Endothelial cell of umbilical vein (primary cell): ENCODE measurements at regions not wholly inside any gene's neighbourhood (a gene's known extent, or its start where the extent isn't known, plus 50 kb on each side); places are given as distances from the start of the nearest gene placed in this dataset.

Experiments
- BruUV-seq: library from RNA; stranded (reverse); fragments of 400-500 nt; replicated peaks from 2 replicates; lab custom pipeline; 2021; lab: Mats Ljungman, UMichigan
- CTCF ChIA-PET: fragments of 300-600, 350-600 bp; sonication (Branson Sonifier 250); formaldehyde crosslinking; loops from one replicate; lab custom pipeline; 2021; ENCODE audit warnings: antibody characterized with exemption, inconsistent platforms; lab: Charles Lee
- POLR2A ChIA-PET: fragments of 300-600, 350-600 bp; sonication (Branson Sonifier 250); formaldehyde crosslinking; loops from one replicate; lab custom pipeline; 2021; ENCODE audit warnings: antibody characterized with exemption, inconsistent platforms; lab: Charles Lee
- DNase-seq: peaks from one replicate; pipeline ENCODE4 v3.0.0-alpha.2; 2011; ENCODE audit warnings: low read depth, low spot score
- FAIRE-seq: peaks from 2 replicates; lab custom pipeline; 2011; peaks lifted over from hg19 to GRCh38; lab: Jason Lieb, UNC
- H2AFZ ChIP-seq: 2 replicates; pipeline ENCODE4 v1.6.0; 2012; ENCODE audit warnings: low read depth, low read length, control low read depth, inconsistent platforms
- H3K27ac ChIP-seq: 2 replicates; pipeline ENCODE4 v1.5.1; 2011; ENCODE audit warnings: low read depth, mild to moderate bottlenecking, control low read depth, low read length, moderate library complexity; ENCODE audit not compliant: insufficient read depth
- H3K27me3 ChIP-seq, 2 experiments: 2 replicates each; pipeline versions ENCODE4 v1.6.0 to v1.6.1; 2011; ENCODE audit warnings: low read length in 2 of 2, mixed read lengths in 1 of 2; ENCODE audit not compliant: control insufficient read depth in 2 of 2, insufficient read depth in 2 of 2
- H3K36me3 ChIP-seq, 2 experiments: 2 replicates in 1 of 2; 3 replicates in 1 of 2; pipeline ENCODE4 v1.5.1; 2011; ENCODE audit warnings: low read length in 2 of 2, mild to moderate bottlenecking in 1 of 2, moderate library complexity in 1 of 2; ENCODE audit not compliant: control insufficient read depth in 2 of 2, insufficient read depth in 2 of 2; ENCODE audit errors: extremely low read depth in 1 of 2
- H3K4me1 ChIP-seq: 3 replicates; pipeline ENCODE4 v1.5.1; 2011; ENCODE audit warnings: mild to moderate bottlenecking, low read length; ENCODE audit not compliant: control insufficient read depth, insufficient read depth; ENCODE audit errors: extremely low read depth
- H3K4me2 ChIP-seq: 2 replicates; pipeline ENCODE4 v1.6.1; 2011; ENCODE audit warnings: low read length, control low read depth, mixed read lengths; ENCODE audit not compliant: insufficient read depth
- H3K4me3 ChIP-seq, 3 experiments: fragments of 200-600 bp in 1 of 3; sonication (generic), shearing (Covaris generic) in 1 of 3; replicated peaks in 1 of 3; 2 replicates each; pipeline ENCODE4 v1.5.1; 2011 to 2016; ENCODE audit warnings: control low read depth in 3 of 3, low read length in 3 of 3, mild to moderate bottlenecking in 2 of 3, inconsistent platforms in 1 of 3, low read depth in 1 of 3, moderate library complexity in 1 of 3; ENCODE audit not compliant: insufficient read depth in 1 of 3
- H3K79me2 ChIP-seq: 2 replicates; pipeline ENCODE4 v1.6.0; 2012; ENCODE audit warnings: low read length, inconsistent platforms; ENCODE audit not compliant: control insufficient read depth, insufficient read depth
- H3K9ac ChIP-seq: replicated peaks from 2 replicates; pipeline ENCODE3; 2011; ENCODE audit warnings: low read length, control low read depth; ENCODE audit not compliant: insufficient read depth; ENCODE audit errors: extremely low read depth
- H3K9me1 ChIP-seq: replicated peaks from 3 replicates; pipeline ENCODE4 v1.6.0; 2011; ENCODE audit warnings: mild to moderate bottlenecking, low read length; ENCODE audit not compliant: control insufficient read depth, insufficient read depth; ENCODE audit errors: extremely low read depth
- H3K9me3 ChIP-seq: replicated peaks from 2 replicates; pipeline ENCODE4 v1.5.1; 2012; ENCODE audit warnings: low read length, inconsistent platforms; ENCODE audit not compliant: control insufficient read depth, insufficient read depth
- H4K20me1 ChIP-seq: replicated peaks from 2 replicates; pipeline ENCODE3; 2011; ENCODE audit warnings: mild to moderate bottlenecking, low read length; ENCODE audit not compliant: control insufficient read depth, insufficient read depth; ENCODE audit errors: extremely low read depth
- EZH2 ChIP-seq: IDR thresholded peaks from 2 replicates; pipeline ENCODE4 v1.6.1; 2012; ENCODE audit warnings: borderline replicate concordance, low read depth, mild to moderate bottlenecking, moderate library complexity, low read length, inconsistent platforms; ENCODE audit not compliant: severe bottlenecking
- FOS ChIP-seq: IDR thresholded peaks from 2 replicates; pipeline ENCODE4 v1.6.1; 2011; ENCODE audit warnings: mild to moderate bottlenecking, low read length, moderate library complexity, borderline replicate concordance; ENCODE audit not compliant: insufficient read depth
- GATA2 ChIP-seq: IDR thresholded peaks from 2 replicates; pipeline ENCODE4 v1.7.0; 2011; ENCODE audit warnings: low read depth, mild to moderate bottlenecking, moderate library complexity, mixed read lengths, low read length; ENCODE audit not compliant: insufficient read length, insufficient read depth
- JUN ChIP-seq: IDR thresholded peaks from 2 replicates; pipeline ENCODE4 v1.6.1; 2011; ENCODE audit warnings: borderline replicate concordance, low read depth; ENCODE audit not compliant: insufficient read length, insufficient read depth
- MYC ChIP-seq: IDR thresholded peaks from one replicate; pipeline ENCODE4 v1.6.1; 2011; ENCODE audit warnings: mild to moderate bottlenecking, low read depth, low read length
- POLR2A ChIP-seq: IDR thresholded peaks from 2 replicates; pipeline ENCODE4 v1.6.1; 2012; ENCODE audit warnings: low read depth, mild to moderate bottlenecking, control low read depth, low read length
- POLR2AphosphoS5 ChIP-seq: IDR thresholded peaks from 2 replicates; pipeline ENCODE4 v1.6.1; 2012; ENCODE audit warnings: low read depth, mild to moderate bottlenecking, control low read depth, low read length, moderate library complexity; ENCODE audit not compliant: insufficient read depth
- dilution Hi-C: fragments of 300-500 bp; cut with MboI; formaldehyde crosslinking; loops from one replicate; pipeline ENCODE4 v1.15.0; 2019; ENCODE audit warnings: low sequenced_read_pairs; ENCODE audit not compliant: extremely low pct_ligation_motif_present
- intact Hi-C: fragments of 100-400 bp; cut with micrococcal nuclease; formaldehyde crosslinking; loops from one replicate; pipeline ENCODE4 v1.10.0; 2022
- TF ChIP-seq, protein P1 (sequence below): IDR thresholded peaks from 2 replicates; pipeline ENCODE4 v1.6.1; 2011; ENCODE audit not compliant: insufficient read depth, insufficient read length
- TF ChIP-seq, protein P2 (sequence below), 2 donors: IDR thresholded peaks; 1 replicate in 1 of 2; 2 replicates in 1 of 2; pipeline ENCODE4 v1.5.1; 2011; ENCODE audit warnings: low read length in 2 of 2, mild to moderate bottlenecking in 2 of 2, moderate library complexity in 2 of 2, control low read depth in 1 of 2, inconsistent platforms in 1 of 2, low read depth in 1 of 2; ENCODE audit not compliant: insufficient read depth in 1 of 2; ENCODE audit errors: extremely low read depth in 1 of 2

DNA sequence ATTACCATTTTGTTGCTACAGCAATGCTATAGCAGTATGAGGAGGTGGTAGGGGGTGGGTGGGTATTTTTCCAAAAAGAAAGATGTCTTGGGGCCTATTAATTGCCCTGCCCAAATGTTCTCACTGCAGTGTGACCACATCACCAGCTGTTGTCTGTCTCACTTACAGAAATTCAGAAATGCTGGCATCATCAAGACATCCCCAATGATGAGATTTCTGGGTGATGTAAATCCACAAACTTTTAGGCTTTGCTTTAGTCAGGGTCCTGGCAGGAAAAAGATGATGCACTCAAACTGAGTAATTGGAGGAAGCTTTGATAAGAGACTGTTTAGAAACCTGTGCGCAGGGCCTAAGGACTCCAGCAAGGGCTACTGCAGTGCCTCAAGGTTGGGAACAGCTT, 56.2 kb upstream of the OPN4 start:
- ChIA-PET POLR2A (no interaction called here), CTCF (interaction anchor here (1.8 kb wide), 1 partner anchor 13 kb away, joined by 6 read pairs; no protein-coding TSS in a partner anchor)
- Histone ChIP-seq H3K27ac (no peak overlapping the region), H3K4me3 (no peak overlapping the region), H3K79me2 (no peaks in the 10 kb centered on the region), H4K20me1 (no peaks in the 10 kb centered on the region), H3K4me1 (no peaks in the 10 kb centered on the region), H2AFZ (no peak overlapping the region), H3K9me1 (no peaks in the 10 kb centered on the region), H3K27me3 (peaks cover 0 to 2% of the 10 kb centered on the region in 2 experiments), H3K9me3 (no peaks in the 10 kb centered on the region), H3K9ac (no peak overlapping the region), H3K36me3 (no peaks in the 10 kb centered on the region), H3K4me2 (no peak overlapping the region)
- intact Hi-C loops (no loop called here), dilution Hi-C loops (no loop called here)
- FAIRE-seq (no peak), DNase-seq (no peak)
- TF ChIP-seq POLR2A = no peak
- no peak for TF ChIP-seq POLR2AphosphoS5
- TF ChIP-seq MYC = no peak
- TF ChIP-seq, protein P1, sequence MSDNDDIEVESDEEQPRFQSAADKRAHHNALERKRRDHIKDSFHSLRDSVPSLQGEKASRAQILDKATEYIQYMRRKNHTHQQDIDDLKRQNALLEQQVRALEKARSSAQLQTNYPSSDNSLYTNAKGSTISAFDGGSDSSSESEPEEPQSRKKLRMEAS = no peak
- no peak for TF ChIP-seq GATA2
- TF ChIP-seq, protein P2, sequence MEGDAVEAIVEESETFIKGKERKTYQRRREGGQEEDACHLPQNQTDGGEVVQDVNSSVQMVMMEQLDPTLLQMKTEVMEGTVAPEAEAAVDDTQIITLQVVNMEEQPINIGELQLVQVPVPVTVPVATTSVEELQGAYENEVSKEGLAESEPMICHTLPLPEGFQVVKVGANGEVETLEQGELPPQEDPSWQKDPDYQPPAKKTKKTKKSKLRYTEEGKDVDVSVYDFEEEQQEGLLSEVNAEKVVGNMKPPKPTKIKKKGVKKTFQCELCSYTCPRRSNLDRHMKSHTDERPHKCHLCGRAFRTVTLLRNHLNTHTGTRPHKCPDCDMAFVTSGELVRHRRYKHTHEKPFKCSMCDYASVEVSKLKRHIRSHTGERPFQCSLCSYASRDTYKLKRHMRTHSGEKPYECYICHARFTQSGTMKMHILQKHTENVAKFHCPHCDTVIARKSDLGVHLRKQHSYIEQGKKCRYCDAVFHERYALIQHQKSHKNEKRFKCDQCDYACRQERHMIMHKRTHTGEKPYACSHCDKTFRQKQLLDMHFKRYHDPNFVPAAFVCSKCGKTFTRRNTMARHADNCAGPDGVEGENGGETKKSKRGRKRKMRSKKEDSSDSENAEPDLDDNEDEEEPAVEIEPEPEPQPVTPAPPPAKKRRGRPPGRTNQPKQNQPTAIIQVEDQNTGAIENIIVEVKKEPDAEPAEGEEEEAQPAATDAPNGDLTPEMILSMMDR (IDR thresholded peaks at IDR 0.05; ENCODE audit: extremely low read depth in 1 of 2, insufficient read depth in 1 of 2, low read depth in 1 of 2, low read length in 2 of 2) = no peak
- TF ChIP-seq JUN = no peak
- TF ChIP-seq EZH2 = no peak
- no peak for TF ChIP-seq FOS
- no TSS peak for BruUV-seq
